ENCODE measurements at regions not wholly inside any gene's neighbourhood (a gene's known extent, or its start where the extent isn't known, plus 50 kb on each side); places are given as distances from the start of the nearest gene placed in this dataset.
"Not testable (repeated sequence)": the region's sequence is repeated elsewhere in the genome, so short reads cannot be mapped to it uniquely, and the experiment has no call there.

- DNase-seq (ENCODE audit: low spot score); intact Hi-C loops (cut with DNase I): not testable (repeated sequence)
Observed at GRCh38 chr1:224841803-224842202, 87.7 kb upstream of the DNAH14 start.

- intact Hi-C loops (cut with DNase I) = no loop called here
- no peak for DNase-seq (ENCODE audit: low spot score)
Observed at GRCh38 chr1:224846119-224846907, 83.2 kb upstream of the DNAH14 start.

GRCh38 chr1:224850446-224850845, 79.0 kb upstream of the DNAH14 start:
- intact Hi-C loops (cut with DNase I) = loop anchor here (5.0 kb wide), 1 partner anchor 208 kb away; no protein-coding TSS in a partner anchor

GRCh38 chr1:224851210-224851847, 78.1 kb upstream of the DNAH14 start:
- intact Hi-C loops (cut with DNase I) = loop anchor here (5.0 kb wide), 1 partner anchor 209 kb away; no protein-coding TSS in a partner anchor
- DNase-seq (ENCODE audit: low spot score) = peak; percentile 80

More at GRCh38 chr1:224850446-224850845, 79.0 kb upstream of the DNAH14 start:
- DNase-seq (ENCODE audit: low spot score) = no peak

GRCh38 chr1:224851848-224852261, 77.6 kb upstream of the DNAH14 start:
- no peak for DNase-seq (ENCODE audit: low spot score)
- intact Hi-C loops (cut with DNase I) = loop anchor here (5.0 kb wide), 1 partner anchor 210 kb away; no protein-coding TSS in a partner anchor

GRCh38 chr1:224852901-224853568, 76.4 kb upstream of the DNAH14 start:
- intact Hi-C loops (cut with DNase I) = loop anchor here (5.0 kb wide), 1 partner anchor 211 kb away; no protein-coding TSS in a partner anchor
- no peak for DNase-seq (ENCODE audit: low spot score)

- DNase-seq (ENCODE audit: low spot score) = no peak
- intact Hi-C loops (cut with DNase I) = no loop called here
Observed at GRCh38 chr1:224856973-224857372, 72.5 kb upstream of the DNAH14 start.

- intact Hi-C loops (cut with DNase I) = no loop called here
Observed at GRCh38 chr1:224859651-224860050, 69.8 kb upstream of the DNAH14 start.

GRCh38 chr1:224860488-224861338, 68.8 kb upstream of the DNAH14 start:
- intact Hi-C loops (cut with DNase I) = no loop called here
- DNase-seq (ENCODE audit: low spot score) = no peak

More at GRCh38 chr1:224859651-224860050, 69.8 kb upstream of the DNAH14 start:
- no peak for DNase-seq (ENCODE audit: low spot score)

- intact Hi-C loops (cut with DNase I) = no loop called here
- no peak for DNase-seq (ENCODE audit: low spot score)
Observed at GRCh38 chr1:224861339-224861716, 68.1 kb upstream of the DNAH14 start.

- intact Hi-C loops (cut with DNase I) = no loop called here
Observed at GRCh38 chr1:224863486-224863885, 66.0 kb upstream of the DNAH14 start.

GRCh38 chr1:224864006-224864405, 65.5 kb upstream of the DNAH14 start:
- no peak for DNase-seq (ENCODE audit: low spot score)
- intact Hi-C loops (cut with DNase I) = no loop called here

More at GRCh38 chr1:224863486-224863885, 66.0 kb upstream of the DNAH14 start:
- DNase-seq (ENCODE audit: low spot score) = no peak

- DNase-seq (ENCODE audit: low spot score) = no peak
- intact Hi-C loops (cut with DNase I) = no loop called here
Observed at GRCh38 chr1:224865510-224865909, 64.0 kb upstream of the DNAH14 start.

GRCh38 chr1:224866940-224867339, 62.5 kb upstream of the DNAH14 start:
- intact Hi-C loops (cut with DNase I) = no loop called here
- no peak for DNase-seq (ENCODE audit: low spot score)

GRCh38 chr1:224867715-224868114, 61.8 kb upstream of the DNAH14 start:
- intact Hi-C loops (cut with DNase I) = no loop called here
- no peak for DNase-seq (ENCODE audit: low spot score)

- intact Hi-C loops (cut with DNase I) = no loop called here
- no peak for DNase-seq (ENCODE audit: low spot score)
Observed at GRCh38 chr1:224872832-224873433, 56.5 kb upstream of the DNAH14 start.

- no peak for DNase-seq (ENCODE audit: low spot score)
- intact Hi-C loops (cut with DNase I) = no loop called here
Observed at GRCh38 chr1:224873434-224874369, 55.8 kb upstream of the DNAH14 start.

GRCh38 chr1:224874775-224875174, 54.7 kb upstream of the DNAH14 start:
- no peak for DNase-seq (ENCODE audit: low spot score)
- intact Hi-C loops (cut with DNase I) = no loop called here
